Mesothelial cell of epicardium (in vitro differentiated cells): ENCODE measurements at regions not wholly inside any gene's neighbourhood (a gene's known extent, or its start where the extent isn't known, plus 50 kb on each side); places are given as distances from the start of the nearest gene placed in this dataset.

Source experiments
- DNase-seq, 2 experiments: peaks; one replicate each; pipeline ENCODE4 v3.0.0; 2021; ENCODE audit warnings: low spot score in 2 of 2; ENCODE audit not compliant: unreplicated experiment in 2 of 2
- H3K27ac Mint-ChIP-seq: 2 replicates; pipeline ENCODE4 v1.8.0; 2021; ENCODE audit warnings: mixed read lengths
- H3K27me3 Mint-ChIP-seq: 2 replicates; pipeline ENCODE4 v1.8.0; 2021; ENCODE audit warnings: low read depth, mixed read lengths
- H3K36me3 Mint-ChIP-seq: 2 replicates; pipeline ENCODE4 v1.8.0; 2021; ENCODE audit warnings: mixed read lengths
- H3K4me1 Mint-ChIP-seq: 2 replicates; pipeline ENCODE4 v1.8.0; 2021; ENCODE audit warnings: mixed read lengths
- H3K4me3 Mint-ChIP-seq: 2 replicates; pipeline ENCODE4 v1.8.0; 2021; ENCODE audit warnings: mild to moderate bottlenecking, moderate library complexity, mixed read lengths
- H3K9me3 Mint-ChIP-seq: 2 replicates; pipeline ENCODE4 v1.8.0; 2021; ENCODE audit warnings: mixed read lengths
- TF ChIP-seq, protein P1 (sequence below): fragments of 200-600 bp; sonication (generic); IDR thresholded peaks from one replicate; pipeline ENCODE4 v1.5.0; 2021; ENCODE audit warnings: antibody characterized with exemption; ENCODE audit not compliant: unreplicated experiment

GRCh38 chr16:17829811-17830210 lies 359.1 kb upstream of the XYLT1 start:
- H3K4me3 Mint-ChIP-seq, result no peak overlapping the region
- no peaks in the 10 kb centered on the region for H3K36me3 Mint-ChIP-seq
- H3K27ac Mint-ChIP-seq, result no peak overlapping the region
- TF ChIP-seq, protein P1, sequence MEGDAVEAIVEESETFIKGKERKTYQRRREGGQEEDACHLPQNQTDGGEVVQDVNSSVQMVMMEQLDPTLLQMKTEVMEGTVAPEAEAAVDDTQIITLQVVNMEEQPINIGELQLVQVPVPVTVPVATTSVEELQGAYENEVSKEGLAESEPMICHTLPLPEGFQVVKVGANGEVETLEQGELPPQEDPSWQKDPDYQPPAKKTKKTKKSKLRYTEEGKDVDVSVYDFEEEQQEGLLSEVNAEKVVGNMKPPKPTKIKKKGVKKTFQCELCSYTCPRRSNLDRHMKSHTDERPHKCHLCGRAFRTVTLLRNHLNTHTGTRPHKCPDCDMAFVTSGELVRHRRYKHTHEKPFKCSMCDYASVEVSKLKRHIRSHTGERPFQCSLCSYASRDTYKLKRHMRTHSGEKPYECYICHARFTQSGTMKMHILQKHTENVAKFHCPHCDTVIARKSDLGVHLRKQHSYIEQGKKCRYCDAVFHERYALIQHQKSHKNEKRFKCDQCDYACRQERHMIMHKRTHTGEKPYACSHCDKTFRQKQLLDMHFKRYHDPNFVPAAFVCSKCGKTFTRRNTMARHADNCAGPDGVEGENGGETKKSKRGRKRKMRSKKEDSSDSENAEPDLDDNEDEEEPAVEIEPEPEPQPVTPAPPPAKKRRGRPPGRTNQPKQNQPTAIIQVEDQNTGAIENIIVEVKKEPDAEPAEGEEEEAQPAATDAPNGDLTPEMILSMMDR, result no peak
- H3K27me3 Mint-ChIP-seq, result no peaks in the 10 kb centered on the region
- H3K4me1 Mint-ChIP-seq, result no peaks in the 10 kb centered on the region
- no peak for DNase-seq
- H3K9me3 Mint-ChIP-seq, result no peaks in the 10 kb centered on the region

DNA sequence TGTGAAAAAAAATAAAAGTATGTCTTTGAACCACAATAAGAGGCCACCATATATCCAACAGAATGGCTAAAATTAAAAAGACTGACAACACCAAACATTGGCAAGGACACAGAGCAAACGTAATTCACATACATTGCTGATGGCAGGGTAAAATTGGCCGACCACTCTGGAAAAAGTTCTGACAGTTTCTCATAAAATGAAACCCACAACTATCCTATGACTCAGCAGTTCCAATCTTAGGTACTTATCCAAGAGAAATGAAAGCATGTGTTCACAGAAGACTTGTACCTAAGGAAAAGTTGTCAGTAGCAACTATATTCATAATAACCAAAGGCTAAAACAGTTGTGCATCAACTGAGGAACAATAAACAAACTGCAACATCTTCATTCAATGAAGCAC lies 357.3 kb upstream of the XYLT1 start:
- no peak for DNase-seq
- no peaks in the 10 kb centered on the region for H3K4me1 Mint-ChIP-seq
- TF ChIP-seq, protein P1, result no peak
- no peaks in the 10 kb centered on the region for H3K36me3 Mint-ChIP-seq
- no peak overlapping the region for H3K4me3 Mint-ChIP-seq
- H3K9me3 Mint-ChIP-seq, result no peaks in the 10 kb centered on the region
- H3K27ac Mint-ChIP-seq, result no peak overlapping the region
- H3K27me3 Mint-ChIP-seq, result no peaks in the 10 kb centered on the region

DNA sequence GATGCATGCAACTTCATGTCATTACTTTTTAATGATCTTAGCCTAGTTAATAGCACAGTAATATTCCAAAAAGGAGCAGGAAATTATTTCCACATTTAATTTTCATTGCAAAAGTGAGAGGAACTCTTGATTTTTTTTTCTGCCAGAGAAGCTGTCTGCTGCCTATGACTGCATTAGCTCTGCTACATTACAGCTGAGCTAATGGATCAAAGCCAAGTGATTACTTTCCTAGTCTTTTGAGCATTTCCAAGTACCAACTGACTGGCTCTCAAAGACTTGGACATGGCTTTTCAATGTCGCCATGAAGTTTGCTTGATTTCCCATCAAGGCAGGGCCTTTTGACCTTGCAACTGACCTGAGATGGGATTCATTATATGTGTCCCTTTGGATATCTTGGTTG lies 356.6 kb upstream of the XYLT1 start:
- TF ChIP-seq, protein P1, result no peak
- Mint-ChIP-seq H3K9me3 (no peaks in the 10 kb centered on the region), H3K27ac (no peak overlapping the region), H3K36me3 (no peaks in the 10 kb centered on the region), H3K27me3 (no peaks in the 10 kb centered on the region), H3K4me3 (no peak overlapping the region), H3K4me1 (no peaks in the 10 kb centered on the region)
- no peak for DNase-seq

- Mint-ChIP-seq H3K9me3 (peaks cover 35% of the 10 kb centered on the region), H3K27me3 (no peaks in the 10 kb centered on the region), H3K4me3 (no peak overlapping the region), H3K4me1 (no peaks in the 10 kb centered on the region), H3K27ac (no peak overlapping the region), H3K36me3 (peaks cover 4% of the 10 kb centered on the region)
- TF ChIP-seq, protein P1, result no peak
- DNase-seq, result no peak
These were observed 347.2 kb upstream of the XYLT1 start for GRCh38 chr16:17817943-17818342.

DNA sequence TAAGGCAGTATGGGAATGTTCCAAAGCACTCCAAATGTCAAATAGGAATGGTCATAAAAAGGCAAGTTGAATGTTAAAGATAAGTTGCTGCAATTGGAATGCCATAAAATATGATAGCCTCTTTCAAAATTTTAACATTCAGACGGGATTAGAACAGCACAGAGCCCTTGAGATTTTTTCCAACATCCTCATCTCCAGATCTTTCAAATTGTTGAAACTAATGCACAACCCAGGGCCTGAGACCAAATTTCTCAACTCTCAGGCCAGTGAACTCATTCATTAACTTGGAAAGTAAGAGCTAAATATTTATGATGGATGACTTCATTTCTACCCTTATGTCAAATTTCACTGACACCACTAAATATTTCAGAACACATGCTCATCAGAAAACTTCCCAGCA lies 346.5 kb upstream of the XYLT1 start:
- no peak overlapping the region for H3K4me3 Mint-ChIP-seq
- TF ChIP-seq, protein P1, result no peak
- no peak for DNase-seq
- no peak overlapping the region for H3K27ac Mint-ChIP-seq
- H3K9me3 Mint-ChIP-seq, result peaks cover 35% of the 10 kb centered on the region
- H3K27me3 Mint-ChIP-seq, result no peaks in the 10 kb centered on the region
- H3K36me3 Mint-ChIP-seq, result peaks cover 4% of the 10 kb centered on the region
- no peaks in the 10 kb centered on the region for H3K4me1 Mint-ChIP-seq

- TF ChIP-seq, protein P1, result no peak
- no peak for DNase-seq
- no peak overlapping the region for H3K27ac Mint-ChIP-seq
- H3K9me3 Mint-ChIP-seq, result peaks cover 32% of the 10 kb centered on the region
- H3K36me3 Mint-ChIP-seq, result peaks cover 4% of the 10 kb centered on the region
- peaks cover 2% of the 10 kb centered on the region for H3K4me1 Mint-ChIP-seq
- H3K4me3 Mint-ChIP-seq, result no peak overlapping the region
- no peaks in the 10 kb centered on the region for H3K27me3 Mint-ChIP-seq
These were observed 342.0 kb upstream of the XYLT1 start for GRCh38 chr16:17812771-17813170.
